Choroid plexus epithelial cell (primary cell): ENCODE measurements at regions not wholly inside any gene's neighbourhood (a gene's known extent, or its start where the extent isn't known, plus 50 kb on each side); places are given as distances from the start of the nearest gene placed in this dataset.

Experiments
- DNase-seq: peaks from one replicate; pipeline ENCODE4 v3.0.0-alpha.2; 2010; ENCODE audit warnings: low read depth
- H3K4me3 ChIP-seq: 2 replicates; pipeline ENCODE4 v1.5.1; 2011; ENCODE audit warnings: low read depth, mild to moderate bottlenecking, control low read depth, low read length, moderate library complexity
- TF ChIP-seq, protein P1 (sequence below): conservative IDR thresholded peaks from 2 replicates; pipeline ENCODE4 v1.5.1; 2011; ENCODE audit warnings: low read depth, mild to moderate bottlenecking, control low read depth, inconsistent platforms, low read length, moderate library complexity

DNA sequence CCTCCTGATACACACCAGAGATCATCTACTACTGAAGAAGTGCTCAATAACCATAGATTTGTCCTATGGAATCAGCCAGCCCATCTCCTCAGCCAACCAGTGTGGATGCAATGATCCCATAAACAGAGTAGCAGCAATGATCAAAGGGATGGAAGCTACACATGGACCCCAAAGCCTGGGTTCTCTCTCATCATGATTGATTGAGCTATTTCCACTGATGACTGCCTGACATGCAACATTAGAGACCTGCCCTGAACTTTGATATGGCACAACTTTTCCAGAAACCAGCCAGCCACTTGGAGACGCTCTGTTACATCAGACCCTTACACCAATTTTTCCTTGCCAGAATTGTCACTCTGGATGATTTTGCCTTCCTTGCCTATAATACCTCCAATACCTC is 471.6 kb downstream of the BUD13 start:
- DNase-seq: no peak
- TF ChIP-seq, protein P1, sequence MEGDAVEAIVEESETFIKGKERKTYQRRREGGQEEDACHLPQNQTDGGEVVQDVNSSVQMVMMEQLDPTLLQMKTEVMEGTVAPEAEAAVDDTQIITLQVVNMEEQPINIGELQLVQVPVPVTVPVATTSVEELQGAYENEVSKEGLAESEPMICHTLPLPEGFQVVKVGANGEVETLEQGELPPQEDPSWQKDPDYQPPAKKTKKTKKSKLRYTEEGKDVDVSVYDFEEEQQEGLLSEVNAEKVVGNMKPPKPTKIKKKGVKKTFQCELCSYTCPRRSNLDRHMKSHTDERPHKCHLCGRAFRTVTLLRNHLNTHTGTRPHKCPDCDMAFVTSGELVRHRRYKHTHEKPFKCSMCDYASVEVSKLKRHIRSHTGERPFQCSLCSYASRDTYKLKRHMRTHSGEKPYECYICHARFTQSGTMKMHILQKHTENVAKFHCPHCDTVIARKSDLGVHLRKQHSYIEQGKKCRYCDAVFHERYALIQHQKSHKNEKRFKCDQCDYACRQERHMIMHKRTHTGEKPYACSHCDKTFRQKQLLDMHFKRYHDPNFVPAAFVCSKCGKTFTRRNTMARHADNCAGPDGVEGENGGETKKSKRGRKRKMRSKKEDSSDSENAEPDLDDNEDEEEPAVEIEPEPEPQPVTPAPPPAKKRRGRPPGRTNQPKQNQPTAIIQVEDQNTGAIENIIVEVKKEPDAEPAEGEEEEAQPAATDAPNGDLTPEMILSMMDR: no peak

DNA sequence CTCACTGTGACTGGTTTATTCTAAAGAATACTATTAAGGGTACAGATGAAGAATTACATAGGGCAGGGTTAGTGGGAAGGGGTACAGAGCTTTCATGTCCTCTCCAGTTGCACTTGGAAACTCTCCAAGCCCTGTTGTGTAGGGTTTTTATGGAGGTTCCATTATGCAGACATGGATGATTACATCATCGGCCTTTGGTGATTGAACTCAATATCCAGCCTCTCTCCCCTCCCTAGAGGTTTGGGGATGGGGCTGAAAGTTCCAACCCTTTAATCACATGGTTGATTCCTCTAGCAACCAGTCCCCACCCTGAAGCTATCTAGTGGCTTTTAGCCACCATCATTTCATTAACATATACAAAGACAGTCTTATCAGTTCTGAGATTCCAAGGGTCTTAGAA is 472.6 kb downstream of the BUD13 start:
- no peak for DNase-seq
- TF ChIP-seq, protein P1: no peak
- no peak overlapping the region for H3K4me3 ChIP-seq

More for the DNA sequence above, 471.6 kb downstream of the BUD13 start:
- no peak overlapping the region for H3K4me3 ChIP-seq

DNA sequence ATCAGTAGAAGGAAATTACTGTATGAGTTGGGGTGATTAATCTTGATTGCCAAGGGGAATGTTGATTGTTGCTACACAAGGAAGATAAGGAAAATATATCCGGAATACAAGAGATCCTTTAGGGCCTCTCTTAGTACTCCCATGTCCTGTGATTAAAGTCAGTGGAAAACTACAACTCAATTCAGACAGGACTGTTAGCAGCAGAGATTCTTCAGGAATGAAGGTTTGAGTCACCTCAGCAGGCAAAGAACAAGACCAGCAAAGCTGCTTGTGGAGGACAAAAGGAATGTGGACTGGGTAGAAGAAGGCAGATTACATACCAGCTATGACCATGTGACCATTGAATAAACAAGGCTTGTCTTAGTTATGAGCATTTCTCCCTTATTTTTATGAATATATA is 478.2 kb downstream of the BUD13 start:
- peak; percentile 22 for DNase-seq
- H3K4me3 ChIP-seq: no peak overlapping the region
- TF ChIP-seq, protein P1: no peak

DNA sequence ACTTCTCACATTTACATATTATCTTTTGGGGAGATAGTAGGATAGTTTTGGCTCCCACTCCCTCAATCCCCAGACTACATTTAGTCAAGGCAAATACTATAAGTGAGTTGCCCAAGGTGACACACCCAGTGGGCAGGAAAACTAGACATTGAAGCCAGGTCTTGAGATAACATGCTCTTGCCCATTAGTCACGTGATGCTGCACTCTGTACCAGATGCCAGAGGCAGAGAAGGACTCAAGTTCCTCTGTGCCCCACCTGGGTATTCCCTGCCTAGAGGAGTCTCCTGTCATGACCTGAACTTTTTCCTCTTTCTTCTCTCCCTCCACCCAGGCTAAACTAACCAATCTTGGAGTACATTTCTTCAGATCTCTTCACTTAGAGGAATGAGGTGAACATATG is 484.9 kb downstream of the BUD13 start:
- TF ChIP-seq, protein P1: no peak
- no peak for DNase-seq
- no peak overlapping the region for H3K4me3 ChIP-seq

DNA sequence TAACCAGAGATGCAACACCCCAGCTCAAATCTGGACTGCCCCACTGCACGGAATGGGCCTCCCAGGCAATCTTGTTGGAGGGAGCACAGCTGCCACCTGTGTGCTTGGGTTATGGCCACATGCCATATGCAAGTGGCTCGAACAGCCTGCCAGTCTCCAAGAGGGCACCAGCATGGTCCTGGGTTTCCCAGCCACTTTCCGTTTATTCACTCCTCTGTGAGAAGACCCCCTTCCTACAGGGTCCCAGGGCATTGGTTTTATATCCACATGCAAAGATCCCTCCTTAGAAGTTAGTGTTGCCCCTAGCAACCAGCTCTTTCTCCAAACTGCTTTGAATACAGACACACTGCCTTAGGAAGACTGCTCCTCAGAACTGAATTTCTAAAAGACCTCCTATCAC is 487.8 kb downstream of the BUD13 start:
- DNase-seq: no peak

DNA sequence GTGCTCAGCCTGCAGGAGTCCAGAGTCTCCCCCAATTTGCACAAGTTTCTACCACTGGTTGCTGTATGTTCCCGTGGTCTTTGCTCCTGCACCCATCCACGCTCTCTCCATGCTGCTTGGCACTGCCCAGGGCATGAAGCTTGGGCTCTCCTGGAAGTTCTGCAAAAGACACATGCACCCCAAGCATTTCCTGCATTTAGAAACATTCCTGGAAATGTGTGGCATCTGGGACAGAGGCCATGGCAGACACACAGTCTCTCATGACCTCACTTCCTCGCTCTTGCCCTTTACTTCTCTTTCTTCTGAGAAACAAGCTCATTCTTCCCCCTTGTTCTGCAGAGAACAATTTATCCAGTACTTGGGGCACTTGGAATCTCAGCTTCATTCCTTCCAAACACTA is 489.5 kb downstream of the BUD13 start:
- TF ChIP-seq, protein P1: no peak
- H3K4me3 ChIP-seq: no peak overlapping the region
- DNase-seq: no peak

More for the DNA sequence above, 487.8 kb downstream of the BUD13 start:
- H3K4me3 ChIP-seq: no peak overlapping the region
- TF ChIP-seq, protein P1: no peak

DNA sequence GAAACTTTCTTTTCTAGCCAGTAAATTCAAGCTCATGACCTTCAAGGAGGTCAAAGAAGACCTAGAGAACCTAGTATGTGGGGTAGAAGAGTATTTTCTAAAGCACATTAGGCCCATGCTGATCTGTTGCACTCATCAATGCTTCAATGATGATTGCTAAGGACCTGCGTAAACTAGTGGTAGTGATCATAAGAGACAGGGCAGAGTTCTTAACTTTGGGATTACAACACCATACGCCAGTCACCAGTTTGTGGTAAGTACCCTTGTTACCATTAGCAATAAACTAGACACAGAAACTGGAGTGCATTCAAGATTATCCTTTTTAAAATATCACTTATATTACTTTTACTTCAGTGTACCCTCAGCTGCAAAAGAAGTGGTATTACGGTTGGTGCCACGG is 490.3 kb downstream of the BUD13 start:
- DNase-seq: no peak
- H3K4me3 ChIP-seq: no peak overlapping the region
- TF ChIP-seq, protein P1: no peak
